B cell (primary cell): ENCODE measurements at regions not wholly inside any gene's neighbourhood (a gene's known extent, or its start where the extent isn't known, plus 50 kb on each side); places are given as distances from the start of the nearest gene placed in this dataset.

Experiments
- ATAC-seq: fragments of 200-7000 bp; cut with Tn5 transposase; one replicate; pipeline ENCODE4 v1.10.0; 2021; ENCODE audit warnings: low read depth, mild to moderate bottlenecking, moderate number of reproducible peaks, moderate library complexity
- CTCF ChIA-PET: fragments of 350-600 bp; sonication (Branson Sonifier 250); formaldehyde crosslinking; loops from one replicate; lab custom pipeline; 2021; ENCODE audit warnings: antibody characterized with exemption, inconsistent platforms; lab: Charles Lee
- POLR2A ChIA-PET: fragments of 350-600 bp; sonication (Branson Sonifier 250); formaldehyde crosslinking; loops from one replicate; lab custom pipeline; 2021; ENCODE audit warnings: antibody characterized with exemption; lab: Charles Lee
- DNase-seq: peaks from one replicate; pipeline ENCODE4 v3.0.0; 2013
- H2AFZ ChIP-seq: 2 replicates; pipeline ENCODE4 v1.6.1; 2012; ENCODE audit warnings: mild to moderate bottlenecking, low read depth, low read length; ENCODE audit not compliant: insufficient read depth, poor library complexity, severe bottlenecking
- H3K27ac ChIP-seq, 2 donors: 1 replicate in 1 of 2; 2 replicates in 1 of 2; pipeline ENCODE4 v1.5.1; 2012 to 2013; ENCODE audit warnings: low read length in 2 of 2, mild to moderate bottlenecking in 2 of 2, moderate library complexity in 1 of 2
- H3K27me3 ChIP-seq, 4 experiments: fragments of 200-600 bp in 1 of 4; sonication (generic) in 1 of 4; replicated peaks in 1 of 4; 1 replicate in 2 of 4; 2 replicates in 2 of 4; pipeline versions ENCODE4 v1.6.1 to v1.7.0; 2013 to 2016; ENCODE audit warnings: low read length in 3 of 4, mild to moderate bottlenecking in 2 of 4, mixed read lengths in 1 of 4, moderate library complexity in 1 of 4; ENCODE audit not compliant: insufficient read depth in 4 of 4, control insufficient read depth in 3 of 4; ENCODE audit errors: control extremely low read depth in 1 of 4
- H3K36me3 ChIP-seq, 2 experiments: replicated peaks in 1 of 2; 1 replicate in 1 of 2; 2 replicates in 1 of 2; pipeline versions ENCODE4 v1.6.1 to v1.7.1; 2013; ENCODE audit warnings: low read length in 1 of 2; ENCODE audit not compliant: insufficient read depth in 2 of 2, control insufficient read depth in 1 of 2; ENCODE audit errors: control extremely low read depth in 1 of 2, extremely low read depth in 1 of 2
- H3K4me1 ChIP-seq, 2 donors: fragments of 200-600 bp in 1 of 2; sonication (generic) in 1 of 2; 1 replicate in 1 of 2; 2 replicates in 1 of 2; pipeline versions ENCODE4 v1.5.1 to v1.6.1; 2013 to 2017; ENCODE audit warnings: low read length in 2 of 2; ENCODE audit not compliant: control insufficient read depth in 2 of 2, insufficient read depth in 2 of 2
- H3K4me2 ChIP-seq: replicated peaks from 2 replicates; pipeline ENCODE3; 2012; ENCODE audit warnings: mild to moderate bottlenecking, low read depth, low read length; ENCODE audit not compliant: poor library complexity, severe bottlenecking
- H3K4me3 ChIP-seq, 5 experiments: fragments of 200-600 bp in 1 of 5; sonication (generic) in 1 of 5; 1 replicate in 3 of 5; 2 replicates in 2 of 5; pipeline versions ENCODE4 v1.5.1 to v1.7.0; 2011 to 2016; ENCODE audit warnings: low read length in 4 of 5, mild to moderate bottlenecking in 4 of 5, low read depth in 2 of 5, control low read depth in 1 of 5, moderate library complexity in 1 of 5; ENCODE audit not compliant: insufficient read depth in 1 of 5; ENCODE audit errors: control extremely low read depth in 1 of 5, extremely low read depth in 1 of 5
- H3K79me2 ChIP-seq: fragments of 200-600 bp; sonication (generic); one replicate; pipeline ENCODE4 v1.6.0; 2016; ENCODE audit warnings: low read length; ENCODE audit not compliant: control insufficient read depth, insufficient read depth
- H3K9ac ChIP-seq: fragments of 200-600 bp; sonication (generic); 2 replicates; pipeline ENCODE4 v1.6.1; 2017; ENCODE audit warnings: mild to moderate bottlenecking, low read length, moderate library complexity
- H3K9me3 ChIP-seq, 3 donors: one replicate each; pipeline versions ENCODE4 v1.6.1 to v1.7.1; 2013; ENCODE audit warnings: low read length in 2 of 3; ENCODE audit not compliant: control insufficient read depth in 2 of 3, insufficient read depth in 1 of 3; ENCODE audit errors: control extremely low read depth in 1 of 3
- H4K20me1 ChIP-seq: 2 replicates; pipeline ENCODE4 v1.6.0; 2012; ENCODE audit warnings: mild to moderate bottlenecking, low read length; ENCODE audit not compliant: insufficient read depth, control insufficient read depth, poor library complexity, severe bottlenecking
- H3K27ac Mint-ChIP-seq: one replicate; pipeline ENCODE4 v1.8.0; 2021; ENCODE audit warnings: mixed read lengths
- H3K27me3 Mint-ChIP-seq: one replicate; pipeline ENCODE4 v1.8.0; 2021; ENCODE audit warnings: mixed read lengths
- H3K4me1 Mint-ChIP-seq: one replicate; pipeline ENCODE4 v1.8.0; 2021; ENCODE audit warnings: mixed read lengths
- H3K4me3 Mint-ChIP-seq: one replicate; pipeline ENCODE4 v1.8.0; 2021; ENCODE audit warnings: mixed read lengths
- H3K9me3 Mint-ChIP-seq: one replicate; pipeline ENCODE4 v1.8.0; 2022; ENCODE audit warnings: mixed read lengths; ENCODE audit not compliant: insufficient read depth
- EZH2 ChIP-seq: IDR thresholded peaks from 2 replicates; pipeline ENCODE4 v1.6.1; 2012; ENCODE audit warnings: borderline replicate concordance, low read depth, mild to moderate bottlenecking, moderate library complexity, low read length; ENCODE audit not compliant: insufficient read depth, poor library complexity, severe bottlenecking
- WGBS: methylation state at CpG from one replicate; pipeline ENCODE4 v1.1.5; 2013; ENCODE audit warnings: missing lambda C conversion rate; ENCODE audit not compliant: insufficient coverage; 5-methylcytosine and 5-hydroxymethylcytosine counted together
- intact Hi-C: fragments of 100-400 bp; cut with micrococcal nuclease; formaldehyde crosslinking; loops from one replicate; pipeline ENCODE4 v1.10.0; 2022
- TF ChIP-seq, protein P1 (sequence below): fragments of 200-600 bp; IDR thresholded peaks from one replicate; pipeline ENCODE4 v1.8.0; 2022; ENCODE audit warnings: antibody characterized with exemption, mild to moderate bottlenecking

DNA sequence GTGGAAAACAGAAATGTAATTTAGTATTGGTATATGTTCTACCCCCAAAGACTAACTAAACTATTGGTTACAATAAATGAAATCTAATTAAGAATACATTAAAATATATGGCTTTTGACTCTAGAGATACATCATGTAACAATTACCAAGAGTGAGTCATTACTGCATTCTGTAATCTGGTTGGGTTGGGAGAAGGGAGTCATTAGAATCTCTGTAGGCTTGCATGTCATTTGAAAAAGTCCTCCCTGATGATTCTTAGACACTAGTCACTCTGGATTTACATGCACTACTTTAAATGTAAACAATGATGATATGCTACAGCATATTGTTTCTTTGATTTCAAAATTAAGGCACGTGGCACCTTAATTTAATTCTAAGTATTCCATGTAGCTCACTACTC is 293.4 kb upstream of the CHST9 start:
- intact Hi-C loops = no loop called here
- no peaks in the 10 kb centered on the region for H3K27me3 Mint-ChIP-seq
- no peak for DNase-seq
- H3K79me2 ChIP-seq = no peaks in the 10 kb centered on the region
- H3K27ac Mint-ChIP-seq = no peak overlapping the region
- H3K9me3 Mint-ChIP-seq = peaks cover 4% of the 10 kb centered on the region
- H3K36me3 ChIP-seq = no peaks in the 10 kb centered on the region
- no peak overlapping the region for H3K27ac ChIP-seq
- no peak overlapping the region for H3K4me3 Mint-ChIP-seq
- ChIA-PET CTCF (no interaction called here), POLR2A (no interaction called here)
- H2AFZ ChIP-seq = no peak overlapping the region
- no peaks in the 10 kb centered on the region for H3K9me3 ChIP-seq
- no peak overlapping the region for H3K4me2 ChIP-seq
- no peaks in the 10 kb centered on the region for H3K27me3 ChIP-seq
- 0% methylated on average over 1 of the region's 1 CpG for WGBS
- no peaks in the 10 kb centered on the region for H3K4me1 ChIP-seq
- TF ChIP-seq EZH2 = no peak
- TF ChIP-seq, protein P1, sequence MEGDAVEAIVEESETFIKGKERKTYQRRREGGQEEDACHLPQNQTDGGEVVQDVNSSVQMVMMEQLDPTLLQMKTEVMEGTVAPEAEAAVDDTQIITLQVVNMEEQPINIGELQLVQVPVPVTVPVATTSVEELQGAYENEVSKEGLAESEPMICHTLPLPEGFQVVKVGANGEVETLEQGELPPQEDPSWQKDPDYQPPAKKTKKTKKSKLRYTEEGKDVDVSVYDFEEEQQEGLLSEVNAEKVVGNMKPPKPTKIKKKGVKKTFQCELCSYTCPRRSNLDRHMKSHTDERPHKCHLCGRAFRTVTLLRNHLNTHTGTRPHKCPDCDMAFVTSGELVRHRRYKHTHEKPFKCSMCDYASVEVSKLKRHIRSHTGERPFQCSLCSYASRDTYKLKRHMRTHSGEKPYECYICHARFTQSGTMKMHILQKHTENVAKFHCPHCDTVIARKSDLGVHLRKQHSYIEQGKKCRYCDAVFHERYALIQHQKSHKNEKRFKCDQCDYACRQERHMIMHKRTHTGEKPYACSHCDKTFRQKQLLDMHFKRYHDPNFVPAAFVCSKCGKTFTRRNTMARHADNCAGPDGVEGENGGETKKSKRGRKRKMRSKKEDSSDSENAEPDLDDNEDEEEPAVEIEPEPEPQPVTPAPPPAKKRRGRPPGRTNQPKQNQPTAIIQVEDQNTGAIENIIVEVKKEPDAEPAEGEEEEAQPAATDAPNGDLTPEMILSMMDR = no peak
- no peaks in the 10 kb centered on the region for H3K4me1 Mint-ChIP-seq
- H4K20me1 ChIP-seq = no peaks in the 10 kb centered on the region
- no peak overlapping the region for H3K9ac ChIP-seq
- ATAC-seq = no peak
- no peak overlapping the region for H3K4me3 ChIP-seq

DNA sequence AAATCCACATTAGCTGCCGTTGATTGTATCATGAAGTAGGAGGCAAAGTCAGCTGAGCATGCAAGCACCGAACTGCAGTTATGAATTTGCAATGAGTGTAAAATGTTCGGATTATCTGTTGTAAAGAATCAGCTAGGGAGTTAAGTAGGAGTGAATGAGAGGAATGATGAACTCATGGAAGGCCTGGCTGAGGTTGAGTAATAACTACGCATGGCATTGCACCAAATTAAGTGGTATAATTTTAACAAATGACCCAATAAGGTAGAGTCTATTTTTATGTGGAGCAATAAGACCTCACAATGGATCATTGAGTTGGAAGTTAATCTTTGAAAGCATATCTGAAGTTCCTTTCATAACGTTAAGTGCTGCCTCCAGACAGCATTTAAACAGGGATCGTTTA is 288.2 kb upstream of the CHST9 start:
- Histone ChIP-seq H3K4me3 (no peak overlapping the region), H3K27me3 (no peaks in the 10 kb centered on the region), H3K9me3 (no peaks in the 10 kb centered on the region), H2AFZ (no peak overlapping the region), H3K27ac (no peak overlapping the region), H3K4me1 (no peaks in the 10 kb centered on the region), H4K20me1 (no peaks in the 10 kb centered on the region), H3K36me3 (no peaks in the 10 kb centered on the region), H3K4me2 (no peak overlapping the region), H3K9ac (no peak overlapping the region), H3K79me2 (no peaks in the 10 kb centered on the region)
- WGBS = 95% methylated on average over 3 of the region's 6 CpGs
- ATAC-seq (no peak), DNase-seq (no peak)
- POLR2A ChIA-PET = no interaction called here
- H3K4me3 Mint-ChIP-seq = no peak overlapping the region
- no peaks in the 10 kb centered on the region for H3K27me3 Mint-ChIP-seq
- TF ChIP-seq EZH2 = no peak
- TF ChIP-seq, protein P1 = no peak
- no peaks in the 10 kb centered on the region for H3K4me1 Mint-ChIP-seq
- H3K27ac Mint-ChIP-seq = no peak overlapping the region
- no peaks in the 10 kb centered on the region for H3K9me3 Mint-ChIP-seq
- CTCF ChIA-PET = no interaction called here
- intact Hi-C loops = no loop called here
